GM12865 (cell line): ENCODE measurements at regions not wholly inside any gene's neighbourhood (a gene's known extent, or its start where the extent isn't known, plus 50 kb on each side); places are given as distances from the start of the nearest gene placed in this dataset.

Experiments
- DNase-seq: peaks from one replicate; pipeline ENCODE4 v3.0.0; 2010; ENCODE audit warnings: low read depth
- H3K4me3 ChIP-seq: 2 replicates; pipeline ENCODE4 v1.5.1; 2011; ENCODE audit warnings: mild to moderate bottlenecking, low read depth, low read length, control low read depth
- CTCF ChIP-seq: IDR thresholded peaks from 2 replicates; pipeline ENCODE4 v1.5.1; 2011; ENCODE audit warnings: low read length, control low read depth, low read depth, inconsistent platforms; ENCODE audit not compliant: insufficient read depth; ENCODE audit errors: missing control alignments

- no peak for DNase-seq
- no peak for TF ChIP-seq CTCF
These were observed 320.7 kb downstream of the RNF144B start for GRCh38 chr6:18707714-18708439.

GRCh38 chr6:18712595-18712994 is 325.4 kb downstream of the RNF144B start:
- TF ChIP-seq CTCF: no peak
- no peak overlapping the region for H3K4me3 ChIP-seq
- no peak for DNase-seq

More at GRCh38 chr6:18707714-18708439, 320.7 kb downstream of the RNF144B start:
- H3K4me3 ChIP-seq: no peak overlapping the region

GRCh38 chr6:18720075-18720474 is 332.9 kb downstream of the RNF144B start:
- no peak for TF ChIP-seq CTCF
- H3K4me3 ChIP-seq: no peak overlapping the region
- DNase-seq: no peak

DNA sequence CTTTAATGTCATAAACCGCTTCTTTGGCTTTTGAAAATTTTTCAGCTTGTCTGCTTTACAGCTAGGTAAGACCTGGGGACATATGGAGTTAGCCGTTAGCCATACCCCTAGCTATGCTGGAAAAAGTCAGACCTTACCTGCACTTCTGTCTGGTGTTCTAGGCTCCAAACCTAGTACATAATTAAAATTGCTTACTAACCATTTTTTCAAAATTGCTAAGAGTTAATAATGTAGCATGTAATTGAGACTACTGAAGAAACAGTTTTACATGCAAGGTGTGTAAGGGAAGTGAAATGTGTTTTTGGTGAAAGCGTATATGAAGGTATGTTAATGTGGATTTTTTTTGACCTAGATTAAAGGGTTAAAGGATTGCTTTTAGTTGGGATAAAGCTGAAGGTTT is 336.9 kb downstream of the RNF144B start:
- no peak for DNase-seq
- TF ChIP-seq CTCF: no peak
- H3K4me3 ChIP-seq: no peak overlapping the region

GRCh38 chr6:18725449-18725848 is 338.3 kb downstream of the RNF144B start:
- H3K4me3 ChIP-seq: no peak overlapping the region
- DNase-seq: no peak
- TF ChIP-seq CTCF: no peak

DNA sequence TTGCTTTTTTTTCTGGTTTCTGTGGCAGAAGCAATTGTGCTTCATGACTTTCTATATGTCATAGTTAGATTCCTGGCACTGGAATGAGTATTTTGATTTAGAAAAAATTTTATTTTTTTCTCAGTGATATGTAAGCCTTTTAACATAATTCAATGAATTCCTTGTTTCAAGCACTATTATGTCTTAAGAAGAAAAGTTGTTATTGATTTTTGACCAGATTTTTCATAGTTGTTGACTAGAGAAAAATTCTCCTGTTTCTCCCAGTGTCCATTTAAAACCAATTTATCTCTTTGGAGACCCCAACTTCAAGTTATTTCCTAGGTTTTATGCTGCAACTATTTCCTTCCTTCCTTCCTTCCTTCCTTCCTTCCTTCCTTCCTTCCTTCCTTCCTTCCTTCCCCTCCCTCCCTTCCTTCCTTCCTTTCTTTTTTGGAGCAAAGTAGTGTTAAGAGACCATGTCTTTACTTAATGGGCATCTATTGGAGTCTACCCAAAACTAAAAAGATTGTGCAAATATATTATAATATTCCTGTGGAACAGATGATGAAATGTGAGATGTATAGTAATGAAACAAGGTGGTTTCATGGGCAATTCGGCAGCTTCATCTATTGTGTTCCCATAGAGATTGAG is 346.9 kb downstream of the RNF144B start:
- no peak for DNase-seq

More for the DNA sequence above, 346.9 kb downstream of the RNF144B start:
- no peak overlapping the region for H3K4me3 ChIP-seq
- no peak for TF ChIP-seq CTCF
